ENCODE measurements at regions not wholly inside any gene's neighbourhood (a gene's known extent, or its start where the extent isn't known, plus 50 kb on each side); places are given as distances from the start of the nearest gene placed in this dataset.

- TF ChIP-seq POLR2AphosphoS5 (IDR thresholded peaks at IDR 0.05) (no peak), POLR2A (IDR thresholded peaks at IDR 0.05) (no peak)
- TF ChIP-seq, protein P1, sequence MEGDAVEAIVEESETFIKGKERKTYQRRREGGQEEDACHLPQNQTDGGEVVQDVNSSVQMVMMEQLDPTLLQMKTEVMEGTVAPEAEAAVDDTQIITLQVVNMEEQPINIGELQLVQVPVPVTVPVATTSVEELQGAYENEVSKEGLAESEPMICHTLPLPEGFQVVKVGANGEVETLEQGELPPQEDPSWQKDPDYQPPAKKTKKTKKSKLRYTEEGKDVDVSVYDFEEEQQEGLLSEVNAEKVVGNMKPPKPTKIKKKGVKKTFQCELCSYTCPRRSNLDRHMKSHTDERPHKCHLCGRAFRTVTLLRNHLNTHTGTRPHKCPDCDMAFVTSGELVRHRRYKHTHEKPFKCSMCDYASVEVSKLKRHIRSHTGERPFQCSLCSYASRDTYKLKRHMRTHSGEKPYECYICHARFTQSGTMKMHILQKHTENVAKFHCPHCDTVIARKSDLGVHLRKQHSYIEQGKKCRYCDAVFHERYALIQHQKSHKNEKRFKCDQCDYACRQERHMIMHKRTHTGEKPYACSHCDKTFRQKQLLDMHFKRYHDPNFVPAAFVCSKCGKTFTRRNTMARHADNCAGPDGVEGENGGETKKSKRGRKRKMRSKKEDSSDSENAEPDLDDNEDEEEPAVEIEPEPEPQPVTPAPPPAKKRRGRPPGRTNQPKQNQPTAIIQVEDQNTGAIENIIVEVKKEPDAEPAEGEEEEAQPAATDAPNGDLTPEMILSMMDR (IDR thresholded peaks at IDR 0.05), result no peak
Measured at GRCh38 chr6:132025468-132025867, 74.3 kb upstream of the CCN2 start.

All from stomach (tissue), 4 donors.